ELF-1 (cell line): ENCODE measurements at regions not wholly inside any gene's neighbourhood (a gene's known extent, or its start where the extent isn't known, plus 50 kb on each side); places are given as distances from the start of the nearest gene placed in this dataset.

Experiments
- DNase-seq: peaks from one replicate; pipeline ENCODE4 v3.0.0-alpha.2; 2016; ENCODE audit warnings: low read depth, low spot score

- DNase-seq = no peak
Measured at GRCh38 chr3:13689373-13690260, 140.7 kb downstream of the FBLN2 start.

DNA sequence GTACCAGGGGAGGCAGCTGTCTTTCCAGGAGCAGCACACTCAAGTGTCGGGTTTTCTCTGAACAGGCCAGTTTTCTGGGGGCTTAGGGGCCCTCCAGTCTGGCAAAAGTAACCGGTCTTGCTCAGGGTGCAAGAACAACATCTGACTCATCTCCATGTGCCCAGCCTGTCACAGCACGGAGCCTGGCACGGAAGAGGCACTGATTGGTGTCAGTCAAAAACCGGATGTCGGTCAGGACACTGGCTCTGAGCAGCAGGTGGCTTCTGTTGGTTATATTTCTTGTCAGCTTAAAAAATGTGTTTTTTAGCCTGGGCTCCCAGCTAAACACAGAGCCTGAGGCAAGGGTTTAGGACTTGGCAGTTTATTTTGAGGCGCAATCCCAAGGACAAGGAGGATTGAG lies 139.9 kb downstream of the FBLN2 start:
- DNase-seq = no peak

GRCh38 chr3:13688034-13688433 lies 139.1 kb downstream of the FBLN2 start:
- DNase-seq = no peak
